H7 (cell line): ENCODE measurements at regions not wholly inside any gene's neighbourhood (a gene's known extent, or its start where the extent isn't known, plus 50 kb on each side); places are given as distances from the start of the nearest gene placed in this dataset.
"Not testable (repeated sequence)": the region's sequence is repeated elsewhere in the genome, so short reads cannot be mapped to it uniquely, and the experiment has no call there.

Source experiments
- DNase-seq: peaks from one replicate; pipeline ENCODE4 v3.0.0; 2012
- H3K27me3 ChIP-seq: 2 replicates; pipeline ENCODE4 v1.6.0; 2011; ENCODE audit warnings: mild to moderate bottlenecking, low read length; ENCODE audit not compliant: control insufficient read depth, insufficient read depth
- H3K36me3 ChIP-seq: replicated peaks from 2 replicates; pipeline ENCODE4 v1.5.1; 2011; ENCODE audit warnings: low read length; ENCODE audit not compliant: control insufficient read depth, insufficient read depth
- H3K4me3 ChIP-seq: 2 replicates; pipeline ENCODE4 v1.5.1; 2011; ENCODE audit warnings: low read depth, mild to moderate bottlenecking, control low read depth, low read length, moderate library complexity; ENCODE audit not compliant: insufficient read depth

GRCh38 chr5:27854243-27854852 lies 816.0 kb upstream of the CDH9 start:
- H3K27me3 ChIP-seq: no peaks in the 10 kb centered on the region
- no peak overlapping the region for H3K4me3 ChIP-seq
- DNase-seq: no peak

GRCh38 chr5:27845248-27845647 lies 806.9 kb upstream of the CDH9 start:
- DNase-seq: no peak
- H3K27me3 ChIP-seq: no peaks in the 10 kb centered on the region
- no peaks in the 10 kb centered on the region for H3K36me3 ChIP-seq
- H3K4me3 ChIP-seq: no peak overlapping the region

More at GRCh38 chr5:27854243-27854852, 816.0 kb upstream of the CDH9 start:
- no peaks in the 10 kb centered on the region for H3K36me3 ChIP-seq

- not testable (repeated sequence) for H3K36me3 ChIP-seq, H3K4me3 ChIP-seq, H3K27me3 ChIP-seq, DNase-seq
Observed at GRCh38 chr5:27836704-27837103, 798.3 kb upstream of the CDH9 start.

GRCh38 chr5:27832886-27833285 lies 794.5 kb upstream of the CDH9 start:
- Histone ChIP-seq H3K4me3 (no peak overlapping the region), H3K27me3 (no peaks in the 10 kb centered on the region), H3K36me3 (no peaks in the 10 kb centered on the region)
- DNase-seq: no peak

- Histone ChIP-seq H3K4me3 (no peak overlapping the region), H3K36me3 (no peaks in the 10 kb centered on the region), H3K27me3 (no peaks in the 10 kb centered on the region)
- no peak for DNase-seq
Observed at GRCh38 chr5:27830546-27830945, 792.2 kb upstream of the CDH9 start.

GRCh38 chr5:27821681-27822080 lies 783.3 kb upstream of the CDH9 start:
- H3K36me3 ChIP-seq: no peaks in the 10 kb centered on the region
- H3K27me3 ChIP-seq: no peaks in the 10 kb centered on the region
- DNase-seq: no peak
- no peak overlapping the region for H3K4me3 ChIP-seq

- DNase-seq: no peak
- no peaks in the 10 kb centered on the region for H3K36me3 ChIP-seq
- H3K4me3 ChIP-seq: no peak overlapping the region
- no peaks in the 10 kb centered on the region for H3K27me3 ChIP-seq
Observed at GRCh38 chr5:27818888-27819287, 780.5 kb upstream of the CDH9 start.

- no peak overlapping the region for H3K4me3 ChIP-seq
- no peak for DNase-seq
Observed at GRCh38 chr5:27814983-27815382, 776.6 kb upstream of the CDH9 start.

GRCh38 chr5:27814286-27814685 lies 775.9 kb upstream of the CDH9 start:
- Histone ChIP-seq H3K36me3 (no peaks in the 10 kb centered on the region), H3K4me3 (no peak overlapping the region), H3K27me3 (no peaks in the 10 kb centered on the region)
- DNase-seq: no peak

More at GRCh38 chr5:27814983-27815382, 776.6 kb upstream of the CDH9 start:
- H3K27me3 ChIP-seq: no peaks in the 10 kb centered on the region
- no peaks in the 10 kb centered on the region for H3K36me3 ChIP-seq

GRCh38 chr5:27810458-27810857 lies 772.1 kb upstream of the CDH9 start:
- H3K36me3 ChIP-seq: no peaks in the 10 kb centered on the region
- no peaks in the 10 kb centered on the region for H3K27me3 ChIP-seq
- H3K4me3 ChIP-seq: no peak overlapping the region
- no peak for DNase-seq

- Histone ChIP-seq H3K36me3 (no peaks in the 10 kb centered on the region), H3K27me3 (no peaks in the 10 kb centered on the region), H3K4me3 (no peak overlapping the region)
- no peak for DNase-seq
Observed at GRCh38 chr5:27797220-27797619, 758.8 kb upstream of the CDH9 start.

GRCh38 chr5:27788184-27788583 lies 749.8 kb upstream of the CDH9 start:
- H3K27me3 ChIP-seq: no peaks in the 10 kb centered on the region; the same call in 1 of the 2 replicates
- DNase-seq: no peak
- H3K4me3 ChIP-seq: no peak overlapping the region
- no peaks in the 10 kb centered on the region for H3K36me3 ChIP-seq

- Histone ChIP-seq H3K4me3 (no peak overlapping the region), H3K36me3 (no peaks in the 10 kb centered on the region), H3K27me3 (no peaks in the 10 kb centered on the region; the same call in 1 of the 2 replicates)
- no peak for DNase-seq
Observed at GRCh38 chr5:27784317-27784716, 745.9 kb upstream of the CDH9 start.

GRCh38 chr5:27778121-27778520 lies 739.7 kb upstream of the CDH9 start:
- H3K36me3 ChIP-seq: no peaks in the 10 kb centered on the region
- no peaks in the 10 kb centered on the region; the same call in 1 of the 2 replicates for H3K27me3 ChIP-seq
- no peak overlapping the region for H3K4me3 ChIP-seq
- no peak for DNase-seq

- no peaks in the 10 kb centered on the region for H3K27me3 ChIP-seq
- DNase-seq: no peak
- H3K36me3 ChIP-seq: no peaks in the 10 kb centered on the region
- H3K4me3 ChIP-seq: no peak overlapping the region
Observed at GRCh38 chr5:27773636-27774035, 735.2 kb upstream of the CDH9 start.

- no peak for DNase-seq
- Histone ChIP-seq H3K4me3 (no peak overlapping the region), H3K27me3 (no peaks in the 10 kb centered on the region), H3K36me3 (no peaks in the 10 kb centered on the region)
Observed at GRCh38 chr5:27773166-27773565, 734.8 kb upstream of the CDH9 start.
